HG03521 (cell line): ENCODE measurements at regions not wholly inside any gene's neighbourhood (a gene's known extent, or its start where the extent isn't known, plus 50 kb on each side); places are given as distances from the start of the nearest gene placed in this dataset.
"Not testable (repeated sequence)": the region's sequence is repeated elsewhere in the genome, so short reads cannot be mapped to it uniquely, and the experiment has no call there.

ENCODE experiments used
- ATAC-seq: cut with Tn5 transposase; IDR thresholded peaks from one replicate; pipeline ENCODE4 v1.9.1; 2021; ENCODE audit warnings: mild to moderate bottlenecking, moderate library complexity; ENCODE audit not compliant: unreplicated experiment

GRCh38 chr16:5753381-5753780, 655.8 kb upstream of the EEF2KMT start:
- no peak for ATAC-seq

GRCh38 chr16:5751216-5751615, 653.6 kb upstream of the EEF2KMT start:
- no peak for ATAC-seq

GRCh38 chr16:5750439-5750838, 652.8 kb upstream of the EEF2KMT start:
- ATAC-seq = not testable (repeated sequence)

- no peak for ATAC-seq
Measured at GRCh38 chr16:5738586-5738985, 641.0 kb upstream of the EEF2KMT start.

- ATAC-seq = no peak
Measured at GRCh38 chr16:5736209-5736930, 638.8 kb upstream of the EEF2KMT start.

GRCh38 chr16:5735444-5735843, 637.8 kb upstream of the EEF2KMT start:
- ATAC-seq = no peak

- ATAC-seq = no peak
Measured at GRCh38 chr16:5730783-5731182, 633.2 kb upstream of the EEF2KMT start.

GRCh38 chr16:5722116-5722619, 624.6 kb upstream of the EEF2KMT start:
- ATAC-seq = no peak

- ATAC-seq = no peak
Measured at GRCh38 chr16:5715155-5715554, 617.6 kb upstream of the EEF2KMT start.

GRCh38 chr16:5709889-5710288, 612.3 kb upstream of the EEF2KMT start:
- ATAC-seq = no peak

GRCh38 chr16:5706211-5706610, 608.6 kb upstream of the EEF2KMT start:
- ATAC-seq = no peak

GRCh38 chr16:5704271-5704670, 606.7 kb upstream of the EEF2KMT start:
- no peak for ATAC-seq

GRCh38 chr16:5693426-5693825, 595.8 kb upstream of the EEF2KMT start:
- ATAC-seq = no peak

GRCh38 chr16:5681966-5682365, 584.4 kb upstream of the EEF2KMT start:
- ATAC-seq = no peak

- ATAC-seq = no peak
Measured at GRCh38 chr16:5678371-5678770, 580.8 kb upstream of the EEF2KMT start.

GRCh38 chr16:5671421-5671820, 573.8 kb upstream of the EEF2KMT start:
- no peak for ATAC-seq

- no peak for ATAC-seq
Measured at GRCh38 chr16:5670198-5670597, 572.6 kb upstream of the EEF2KMT start.

GRCh38 chr16:5668553-5668952, 571.0 kb upstream of the EEF2KMT start:
- ATAC-seq = no peak

- ATAC-seq = no peak
Measured at GRCh38 chr16:5665834-5666233, 568.2 kb upstream of the EEF2KMT start.

- no peak for ATAC-seq
Measured at GRCh38 chr16:5653789-5654188, 556.2 kb upstream of the EEF2KMT start.

GRCh38 chr16:5653041-5653440, 555.4 kb upstream of the EEF2KMT start:
- ATAC-seq = no peak

GRCh38 chr16:5649762-5650743, 552.5 kb upstream of the EEF2KMT start:
- no peak for ATAC-seq
